Islet of Langerhans (tissue), 1 donor: ENCODE measurements at regions not wholly inside any gene's neighbourhood (a gene's known extent, or its start where the extent isn't known, plus 50 kb on each side); places are given as distances from the start of the nearest gene placed in this dataset.
"Not testable (repeated sequence)": the region's sequence is repeated elsewhere in the genome, so short reads cannot be mapped to it uniquely, and the experiment has no call there.

ENCODE experiments used
- FAIRE-seq: peaks from one replicate; lab custom pipeline; 2011; peaks lifted over from hg19 to GRCh38; lab: Jason Lieb, UNC

DNA sequence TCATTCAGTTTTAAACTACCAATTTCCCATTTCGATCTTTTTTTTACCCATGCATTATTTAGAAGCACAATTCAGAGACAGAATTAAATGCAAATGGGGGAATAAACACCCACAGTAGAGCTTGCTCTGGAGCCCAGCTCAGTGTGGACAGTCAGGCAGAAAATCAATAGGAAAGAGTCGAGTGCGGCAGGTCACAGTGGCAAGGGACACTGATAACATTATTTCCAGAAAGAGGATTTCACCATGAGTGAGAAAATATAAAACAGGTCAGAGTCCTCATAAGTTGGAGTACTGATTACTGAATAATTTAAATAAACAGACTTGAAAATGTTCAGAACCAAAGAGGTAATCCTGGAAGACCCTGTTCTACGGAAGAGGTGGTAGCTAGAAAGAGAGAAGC lies 532.5 kb downstream of the CCSER2 start:
- no peak for FAIRE-seq

DNA sequence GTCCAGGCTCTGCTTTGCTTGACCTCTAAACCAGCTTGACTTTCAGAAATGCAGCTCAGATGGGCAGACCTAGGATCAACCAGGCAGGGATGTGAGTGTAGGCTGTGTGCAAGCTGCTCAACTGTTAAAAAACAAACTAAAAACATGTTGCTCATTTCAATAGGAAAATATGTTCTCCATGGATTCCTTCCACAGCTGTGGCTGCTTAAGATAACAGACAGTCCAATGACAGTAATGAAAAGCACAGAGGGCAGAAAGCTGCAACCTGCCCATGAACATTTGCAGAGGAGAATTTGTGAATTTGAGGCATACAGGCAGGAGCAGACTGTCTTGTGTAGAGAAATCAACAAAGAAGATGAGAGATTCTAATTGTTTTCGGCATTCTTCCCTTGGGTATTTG lies 534.2 kb downstream of the CCSER2 start:
- no peak for FAIRE-seq

DNA sequence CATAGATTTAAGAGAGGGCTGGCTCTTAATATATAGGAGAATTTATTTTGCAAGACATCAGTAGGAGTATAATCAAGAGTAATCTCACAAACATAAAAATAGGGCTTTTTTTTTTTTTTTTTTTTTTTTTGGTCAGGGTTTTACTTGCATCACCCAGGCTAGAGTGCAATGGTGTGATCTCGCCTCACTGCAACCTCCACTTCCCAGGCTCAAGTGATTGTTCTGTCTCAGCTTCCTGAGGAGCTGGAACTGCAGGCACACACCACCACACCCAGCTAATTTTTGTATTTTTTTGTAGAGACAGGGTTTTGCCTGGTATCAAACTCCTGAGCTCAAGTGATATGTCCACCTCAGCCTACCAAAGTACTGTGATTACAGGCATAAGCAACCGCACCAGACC lies 535.3 kb downstream of the CCSER2 start:
- FAIRE-seq: no peak

DNA sequence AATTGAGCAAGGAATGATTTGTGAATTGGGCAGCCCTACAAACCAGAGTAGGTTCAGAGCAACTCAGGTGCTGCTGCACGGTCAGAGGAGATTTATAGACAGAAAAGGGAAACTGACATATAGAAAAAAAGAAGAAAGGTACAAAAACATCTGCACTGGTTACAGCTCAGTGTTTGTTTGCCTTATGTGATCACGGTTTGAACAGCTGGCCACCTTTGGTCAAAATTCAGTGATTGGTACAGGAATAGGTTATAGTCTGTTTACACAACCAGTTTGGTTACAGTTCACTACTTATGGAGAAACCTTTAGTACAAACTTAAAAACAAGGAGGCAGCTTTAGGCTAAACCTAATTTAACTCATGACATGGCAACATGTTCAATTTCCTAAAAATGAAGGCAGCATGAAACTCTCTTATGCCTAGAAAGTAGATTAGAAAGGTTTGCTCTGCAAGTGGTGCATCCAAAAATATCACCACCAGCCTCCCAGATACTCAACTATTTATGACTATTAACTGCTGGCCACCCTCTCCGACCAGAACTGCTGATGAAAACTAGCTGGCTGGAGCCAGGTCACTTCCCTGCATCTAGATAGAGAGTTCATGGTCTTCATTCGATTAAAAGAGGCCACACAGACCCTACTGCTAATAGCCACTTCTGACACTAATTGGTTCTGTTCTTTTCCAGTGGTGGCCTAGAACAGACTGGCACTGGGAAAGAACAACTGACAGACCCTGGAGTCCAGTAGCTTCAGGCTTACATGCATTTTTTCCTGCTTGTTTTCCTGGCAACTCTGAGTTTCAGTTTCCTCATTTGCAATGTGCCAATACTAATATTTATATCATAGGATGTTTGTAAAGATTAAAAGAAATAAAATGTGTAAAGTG lies 548.0 kb downstream of the CCSER2 start:
- FAIRE-seq: no peak

DNA sequence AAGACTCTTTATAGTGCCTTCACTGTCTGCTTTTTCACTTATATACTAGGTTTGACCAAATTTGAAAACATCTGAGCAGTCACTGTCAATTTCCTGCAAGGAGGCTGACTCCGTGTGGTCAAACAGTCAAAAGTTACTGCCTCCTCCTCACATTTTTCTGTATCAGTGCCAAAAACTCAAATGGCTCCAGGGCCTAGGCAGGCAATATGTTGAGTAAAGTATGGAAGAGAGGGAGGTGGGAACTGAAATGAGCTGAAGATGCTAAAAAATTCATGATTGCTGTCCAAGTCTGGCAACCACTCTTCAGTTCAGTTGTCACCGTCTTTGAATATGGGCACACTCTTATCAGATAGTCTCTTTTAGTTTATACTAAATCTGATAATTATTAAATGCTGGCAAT lies 551.6 kb downstream of the CCSER2 start:
- no peak for FAIRE-seq

DNA sequence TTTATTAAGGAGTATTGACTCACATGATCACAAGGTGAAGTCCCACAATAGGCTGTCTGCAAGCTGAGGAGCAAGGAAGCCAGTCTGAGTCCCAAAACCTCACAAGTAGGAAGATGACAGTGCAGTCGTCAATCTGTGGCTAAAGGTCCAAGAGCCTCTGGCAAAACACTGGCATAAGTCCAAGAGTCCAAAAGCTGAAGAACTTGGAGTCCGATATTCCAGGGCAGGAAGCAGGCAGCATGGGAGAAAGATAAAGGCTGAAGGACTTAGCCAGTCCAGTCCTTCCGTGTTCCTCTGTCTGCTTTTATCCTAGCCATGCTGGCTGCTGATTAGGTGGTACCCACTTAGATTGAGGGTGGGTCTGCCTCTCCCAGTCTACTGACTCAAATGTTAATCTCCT lies 553.3 kb downstream of the CCSER2 start:
- FAIRE-seq: not testable (repeated sequence)

DNA sequence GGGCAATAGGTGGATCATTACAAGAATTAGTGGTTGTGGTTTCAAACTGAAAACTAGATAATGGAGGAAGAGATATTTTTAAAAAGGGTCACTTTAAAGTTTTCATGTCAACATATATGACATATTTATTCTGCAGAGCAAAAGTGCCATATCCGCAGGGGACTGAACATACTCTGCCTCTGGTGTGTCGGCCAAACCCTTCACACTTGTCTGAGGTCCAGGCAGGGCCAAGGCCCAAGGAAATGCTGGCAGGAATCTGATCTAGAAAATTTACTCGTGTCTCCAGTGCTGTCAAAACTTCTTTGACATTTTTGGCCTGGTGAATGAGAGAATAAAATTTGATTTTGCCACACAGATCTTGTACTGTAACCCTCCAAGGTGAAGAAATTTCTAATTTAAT lies 562.3 kb downstream of the CCSER2 start:
- FAIRE-seq: no peak

DNA sequence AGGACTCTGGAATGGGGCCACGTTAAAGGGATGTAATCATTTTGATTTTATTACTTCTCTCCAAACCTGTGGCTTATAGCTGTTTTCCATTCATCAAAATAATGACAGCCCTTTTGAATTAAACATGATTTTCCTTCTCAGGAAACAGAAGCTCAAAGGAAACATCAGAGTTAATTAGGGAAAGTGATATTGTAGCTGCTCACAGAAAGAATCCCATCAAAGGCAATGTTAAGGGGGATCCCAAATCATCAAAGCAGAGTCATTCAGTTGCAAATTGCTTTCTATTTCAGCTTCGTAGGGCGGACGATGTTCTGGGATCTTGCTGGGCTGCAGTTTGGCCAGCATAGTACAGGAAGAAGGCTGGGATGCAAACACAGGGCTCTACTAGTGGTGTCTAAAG lies 563.2 kb downstream of the CCSER2 start:
- no peak for FAIRE-seq

DNA sequence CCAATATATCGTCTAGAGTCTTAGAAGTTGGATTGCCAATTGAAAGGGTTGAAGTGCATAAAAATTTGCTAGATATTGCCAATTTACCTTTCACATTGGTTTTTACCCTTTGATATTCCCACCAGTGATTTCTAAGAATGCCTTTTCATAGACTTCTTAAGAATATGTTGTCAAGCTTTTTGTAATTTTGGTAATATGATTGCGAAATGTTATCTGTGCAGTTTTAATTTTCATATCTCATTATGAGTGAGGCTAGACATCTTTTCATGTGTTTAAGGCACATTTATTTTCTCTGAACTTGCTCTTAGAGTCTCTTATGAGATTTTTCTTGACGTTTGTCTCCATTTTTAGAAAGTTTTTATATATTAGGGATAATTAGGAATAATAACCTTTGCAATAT lies 567.2 kb downstream of the CCSER2 start:
- FAIRE-seq: no peak

DNA sequence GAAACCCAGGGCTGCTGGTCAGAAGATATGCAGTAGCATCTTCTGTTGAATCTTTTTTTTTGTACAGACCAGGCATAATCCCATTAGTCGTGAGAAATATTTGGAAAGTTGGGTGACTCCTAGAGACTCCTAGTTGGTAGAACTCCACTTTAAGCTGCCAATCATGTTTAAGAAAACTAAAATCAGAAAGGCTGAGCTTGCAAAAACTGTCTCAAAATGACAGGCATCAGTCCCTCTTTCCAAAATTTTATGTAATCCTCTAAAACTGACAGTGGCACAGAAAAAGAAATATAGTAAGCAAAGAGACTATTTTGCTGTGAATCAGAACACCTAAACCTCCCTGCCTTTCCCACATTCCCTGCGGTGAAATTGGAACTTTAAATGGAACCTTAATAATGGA lies 568.5 kb downstream of the CCSER2 start:
- FAIRE-seq: no peak

DNA sequence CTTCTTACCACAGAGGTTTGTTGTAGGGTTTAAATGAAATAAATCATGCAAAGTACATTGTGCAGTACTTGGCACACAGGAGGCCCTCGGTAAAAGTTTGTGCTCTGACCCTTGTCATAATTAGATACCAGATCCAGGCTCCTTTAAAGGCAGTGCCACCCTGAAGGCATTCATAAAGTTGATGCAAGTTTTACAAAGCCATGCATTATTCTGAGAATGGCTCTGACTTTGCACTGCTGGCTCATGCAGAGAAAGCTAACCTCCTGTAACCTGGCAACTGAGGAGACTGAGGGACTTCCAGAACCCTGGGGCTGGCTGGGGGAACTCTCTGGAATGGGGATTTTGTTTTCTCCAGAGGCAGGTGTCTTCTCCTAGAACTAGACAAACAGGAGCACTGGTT lies 570.9 kb downstream of the CCSER2 start:
- FAIRE-seq: no peak

DNA sequence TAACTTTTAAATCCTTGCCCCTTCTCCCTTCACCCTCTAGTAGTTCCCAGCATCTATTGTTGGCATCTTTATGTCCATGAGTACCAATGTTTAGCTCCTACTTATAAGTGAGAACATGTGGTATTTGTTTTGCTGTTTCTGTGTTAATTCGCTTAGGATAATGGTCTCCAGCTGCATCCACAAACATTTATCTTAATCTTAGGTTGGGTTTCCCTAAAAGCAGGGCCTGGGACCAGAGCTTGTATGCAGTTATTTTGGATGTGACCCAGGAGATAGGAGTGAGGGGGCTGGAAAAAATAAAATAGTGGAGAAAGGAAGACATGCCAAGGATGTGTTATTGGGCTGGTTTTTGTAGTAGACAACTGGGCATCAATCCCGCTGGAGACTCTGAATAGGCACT lies 571.8 kb downstream of the CCSER2 start:
- no peak for FAIRE-seq

DNA sequence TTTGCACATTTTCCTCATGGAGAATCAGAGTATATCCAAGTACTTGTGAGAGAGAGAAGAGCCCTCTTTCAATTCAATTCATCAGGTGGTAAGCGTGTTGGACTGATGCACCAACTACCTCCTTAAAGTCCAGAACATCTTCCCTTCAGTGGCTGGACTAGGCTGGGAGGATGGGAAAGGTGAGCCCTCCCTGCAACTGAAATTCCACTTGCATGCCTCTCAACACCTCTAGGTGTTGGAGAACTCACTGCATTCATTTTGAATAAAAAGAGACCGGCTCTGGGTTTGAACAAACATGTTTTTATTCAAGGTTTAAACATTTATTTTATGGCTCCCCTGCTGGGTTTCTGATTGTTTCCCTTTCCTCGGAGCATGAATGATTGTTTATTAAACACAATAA lies 573.5 kb downstream of the CCSER2 start:
- no peak for FAIRE-seq

DNA sequence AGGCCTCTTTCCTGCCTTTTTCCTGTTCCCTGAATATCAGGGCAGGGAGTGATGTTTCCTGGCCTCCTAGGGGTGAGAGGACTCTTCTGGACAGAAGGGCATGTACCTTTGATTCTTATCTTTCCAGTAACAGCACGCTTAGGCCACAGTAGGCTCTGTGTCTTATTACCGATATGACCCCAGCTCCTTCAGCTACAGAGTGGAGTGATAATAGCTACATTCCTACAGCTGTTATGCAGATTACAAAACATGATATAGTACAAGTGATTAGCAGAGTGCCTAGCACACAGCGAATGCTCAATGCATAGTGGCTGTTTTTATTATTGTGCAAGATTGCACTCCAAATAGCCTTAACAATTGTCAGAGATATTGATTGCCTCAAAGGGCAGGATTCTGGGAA lies 574.2 kb downstream of the CCSER2 start:
- FAIRE-seq: no peak

DNA sequence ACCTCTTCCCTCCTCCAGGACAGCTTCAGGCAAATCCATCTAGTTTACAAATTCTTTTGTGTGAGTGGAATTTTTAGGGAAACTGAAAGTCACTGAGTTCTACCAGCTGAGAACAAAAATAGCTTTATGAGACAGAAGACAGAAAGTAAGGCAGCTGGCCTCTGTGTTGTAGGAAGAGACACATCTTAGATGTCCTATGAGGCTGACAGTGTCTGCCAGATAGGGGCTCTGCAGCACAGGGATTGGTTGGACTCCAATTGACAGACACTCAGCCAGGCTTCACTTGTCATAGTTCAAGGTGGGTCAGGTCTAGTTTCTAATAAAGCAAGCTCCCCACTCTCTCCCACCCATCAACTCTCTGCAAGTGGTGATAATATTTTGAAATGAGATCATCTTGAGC lies 574.9 kb downstream of the CCSER2 start:
- FAIRE-seq: no peak

DNA sequence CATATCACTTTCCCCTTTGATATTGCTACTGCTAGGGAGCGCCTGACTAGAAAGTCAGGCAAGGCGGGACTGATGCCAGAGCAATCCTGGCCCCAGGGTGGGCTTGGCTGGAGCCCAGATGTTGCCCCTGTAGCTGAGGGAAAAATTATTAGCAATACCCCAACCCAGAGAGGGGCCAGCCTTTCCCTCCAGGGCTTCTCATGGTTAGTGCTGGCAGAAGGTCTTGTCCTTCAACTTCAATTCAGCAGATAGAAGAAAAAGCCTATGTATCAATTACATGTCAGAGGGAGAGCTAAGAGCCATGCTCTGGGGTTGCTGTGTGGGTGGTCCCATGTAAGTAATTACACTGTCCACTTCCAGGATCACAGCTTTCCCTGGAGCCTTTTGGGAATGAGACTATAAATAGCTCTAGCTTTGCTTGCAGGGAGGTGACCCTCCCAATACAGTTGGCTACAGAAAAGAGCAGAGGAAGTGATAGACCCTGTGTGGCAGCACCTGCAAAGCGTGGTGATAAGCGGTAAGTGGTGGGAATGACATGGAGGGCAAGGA lies 579.1 kb downstream of the CCSER2 start:
- FAIRE-seq: no peak

DNA sequence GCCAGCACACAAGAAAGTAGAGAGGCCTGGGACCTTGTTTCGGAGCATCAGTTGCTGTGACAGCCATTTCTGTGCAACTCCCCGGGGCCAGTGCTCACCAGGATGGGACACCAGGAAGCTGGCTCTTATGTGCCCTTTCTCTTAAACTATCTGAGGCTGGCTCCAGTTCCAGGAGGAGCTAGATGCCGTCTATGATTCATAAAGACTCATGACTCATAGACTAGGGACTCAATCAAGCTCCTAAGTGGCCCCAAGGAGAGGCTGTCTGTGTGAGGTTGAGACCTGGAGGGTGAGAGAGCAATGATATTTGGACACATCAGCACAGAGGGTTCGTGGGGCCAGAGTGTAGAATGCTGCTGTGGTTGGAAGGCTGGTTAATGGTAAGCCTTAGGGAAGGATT lies 580.1 kb downstream of the CCSER2 start:
- no peak for FAIRE-seq

DNA sequence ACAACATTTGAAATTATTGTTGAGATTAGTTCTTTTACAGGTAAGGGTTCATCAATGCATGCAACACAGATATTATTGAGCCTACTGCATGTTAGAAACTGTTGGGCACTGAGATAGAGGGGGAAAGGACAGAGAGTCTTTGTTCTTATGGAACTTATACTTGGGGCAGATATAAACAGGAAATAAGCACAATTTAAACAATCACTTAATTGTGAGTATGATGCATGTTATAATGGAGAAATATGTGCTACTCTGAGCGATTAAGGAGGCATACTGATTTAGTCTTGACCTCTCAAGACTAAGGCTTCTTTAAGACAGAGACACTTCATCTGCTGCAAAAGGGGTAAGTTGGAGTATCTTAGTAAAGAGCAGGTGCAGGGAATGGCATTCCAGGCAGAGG lies 593.3 kb downstream of the CCSER2 start:
- no peak for FAIRE-seq

DNA sequence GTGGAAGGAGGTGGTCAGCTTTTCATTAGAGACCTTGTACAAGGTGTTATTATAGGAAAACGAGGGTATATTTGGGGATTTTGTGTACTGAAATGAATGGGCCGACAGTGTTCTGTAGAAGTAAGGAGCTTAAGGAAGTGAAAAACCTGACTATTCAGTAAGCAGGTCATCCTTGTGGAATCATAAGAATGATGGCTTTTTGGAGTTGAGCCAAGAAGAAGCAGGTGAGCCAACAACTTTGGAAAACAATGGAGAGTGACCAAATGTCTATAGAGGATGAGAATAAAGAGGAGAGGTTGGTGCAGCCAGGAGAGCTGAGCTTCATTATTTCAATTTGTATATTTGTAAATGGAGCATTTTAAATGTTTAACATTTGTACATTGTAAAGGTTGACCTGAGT lies 595.7 kb downstream of the CCSER2 start:
- no peak for FAIRE-seq

DNA sequence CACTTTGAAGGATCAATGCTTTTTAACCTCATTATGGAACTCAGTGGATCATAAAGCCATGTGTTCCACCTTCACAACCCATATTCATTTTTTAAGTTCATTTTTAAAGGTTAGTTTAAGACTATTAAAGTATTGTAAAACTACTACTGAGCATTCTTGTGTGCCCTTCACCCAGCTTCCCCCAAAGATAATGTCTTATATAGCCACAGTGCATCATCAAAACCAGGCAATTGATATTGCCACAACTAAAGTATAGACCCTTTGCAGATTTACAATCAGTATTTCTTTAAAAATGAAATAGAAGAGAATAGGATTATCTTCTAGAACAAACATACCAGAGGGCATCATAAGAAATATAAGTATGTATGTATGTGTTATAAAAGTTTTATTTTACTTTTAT lies 597.1 kb downstream of the CCSER2 start:
- no peak for FAIRE-seq

DNA sequence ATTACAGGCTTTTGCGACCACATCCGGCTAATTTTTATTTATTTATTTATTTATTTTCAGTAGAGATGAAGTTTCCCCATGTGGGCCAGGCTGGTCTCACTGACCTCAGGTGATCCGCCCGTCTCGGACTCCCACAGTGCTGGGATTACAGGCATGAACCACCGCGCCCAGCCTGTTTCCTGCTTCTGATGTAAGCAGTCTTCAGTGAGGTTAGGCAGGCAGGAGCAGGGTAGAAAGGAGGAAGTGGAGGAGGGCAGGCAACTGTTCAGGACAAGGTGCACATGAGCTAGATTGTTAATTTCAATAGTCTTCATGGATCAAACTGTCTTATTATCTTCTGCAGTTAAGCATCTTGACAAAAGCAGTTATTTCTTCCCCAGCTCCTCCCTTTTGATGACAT lies 605.0 kb downstream of the CCSER2 start:
- FAIRE-seq: no peak

DNA sequence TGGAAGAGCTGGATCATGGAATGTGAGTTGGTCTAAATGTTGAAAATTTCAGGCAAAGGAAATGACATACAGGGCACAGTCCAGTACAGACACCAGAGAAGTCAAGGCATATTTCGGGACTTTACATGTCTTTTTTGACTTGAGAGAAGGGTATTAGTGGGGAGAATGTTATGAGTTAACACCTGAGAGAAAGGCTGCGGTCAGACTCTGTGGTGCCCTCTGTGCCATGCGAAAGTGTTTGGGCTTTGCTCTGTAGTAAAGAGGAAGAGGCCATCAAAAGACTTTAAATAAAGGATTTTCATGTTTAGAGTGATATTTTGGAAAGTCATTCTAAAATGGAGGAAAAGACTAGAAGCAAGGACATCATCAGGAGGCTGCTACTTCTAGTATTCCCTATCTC lies 607.4 kb downstream of the CCSER2 start:
- no peak for FAIRE-seq

DNA sequence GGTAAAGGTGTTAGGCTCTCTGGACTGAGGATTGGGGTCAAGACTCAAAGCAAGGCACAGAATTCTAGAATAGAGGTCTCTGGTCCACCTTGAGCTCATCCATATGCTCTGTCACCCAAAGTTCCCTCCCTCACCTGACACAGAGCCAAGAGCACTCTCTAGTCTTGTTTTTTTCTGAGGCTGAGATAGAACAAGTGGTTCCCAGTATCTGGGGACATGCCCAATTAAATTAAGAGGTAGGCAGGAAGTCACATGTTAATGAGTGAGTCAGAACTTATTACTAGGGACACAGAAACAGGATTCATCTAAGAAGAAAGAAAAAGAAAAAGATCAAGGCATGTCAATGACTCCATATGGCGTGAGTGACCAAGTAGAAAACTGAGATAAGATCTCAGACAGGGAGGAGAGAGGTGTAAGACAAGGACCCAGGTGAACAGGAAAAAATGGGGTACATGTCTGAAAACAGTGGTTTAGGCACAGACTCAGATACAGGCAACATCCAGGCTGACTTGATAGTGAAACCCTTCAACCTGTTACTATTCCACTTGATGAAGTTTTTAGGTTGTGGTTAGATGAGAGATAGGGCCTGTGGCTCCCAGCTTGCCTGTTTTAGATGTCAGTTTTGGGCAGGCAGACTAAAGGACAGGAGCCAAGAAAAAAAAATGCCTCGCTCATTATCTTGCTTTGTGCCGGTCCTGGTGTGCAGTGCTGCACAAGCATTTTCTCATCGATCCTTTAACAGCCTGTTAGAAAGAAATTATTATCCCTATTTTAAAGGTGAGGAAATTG lies 609.9 kb downstream of the CCSER2 start:
- FAIRE-seq: no peak

DNA sequence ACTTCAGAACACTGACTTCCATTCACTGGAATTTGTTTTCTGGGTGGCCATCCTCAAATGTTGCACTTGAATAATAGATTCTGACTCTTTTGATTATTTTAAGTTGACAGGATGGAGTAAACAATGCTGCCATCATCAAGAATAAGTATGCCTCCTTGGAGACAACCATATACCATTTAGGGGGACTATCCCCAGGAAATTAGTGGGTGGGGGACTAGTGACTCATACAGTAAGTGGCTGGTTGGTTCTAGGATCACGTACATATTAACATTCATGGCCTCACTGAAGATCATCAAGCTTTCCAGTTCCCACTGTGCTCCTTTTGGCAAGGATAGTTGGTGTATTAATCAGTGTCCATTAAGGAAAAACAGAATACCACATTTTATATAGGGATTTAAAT lies 615.2 kb downstream of the CCSER2 start:
- FAIRE-seq: no peak
